ENCODE measurements at regions not wholly inside any gene's neighbourhood (a gene's known extent, or its start where the extent isn't known, plus 50 kb on each side); places are given as distances from the start of the nearest gene placed in this dataset.
"Not testable (repeated sequence)": the region's sequence is repeated elsewhere in the genome, so short reads cannot be mapped to it uniquely, and the experiment has no call there.

DNA sequence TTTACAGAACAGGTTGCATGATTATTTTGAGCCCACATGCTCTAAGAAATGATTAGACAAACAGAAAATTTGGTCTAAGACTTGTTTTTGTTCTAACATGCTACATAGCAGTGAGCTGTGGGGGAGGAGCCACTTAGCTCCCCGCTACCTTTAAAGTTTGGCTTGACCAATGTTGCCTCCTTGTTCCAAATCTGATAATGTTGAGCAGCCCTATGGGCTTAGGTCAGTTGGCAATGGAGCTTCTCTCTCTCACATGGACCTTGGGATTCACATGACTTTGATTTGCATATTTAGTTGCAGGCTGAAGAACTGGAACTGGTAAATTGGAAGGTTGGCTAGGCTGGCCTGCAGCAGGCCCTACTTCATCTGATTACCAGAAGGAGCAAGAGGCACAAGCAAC, 116.4 kb downstream of the EBLN2 start:
- no peak for DNase-seq (ENCODE audit: low spot score)

DNA sequence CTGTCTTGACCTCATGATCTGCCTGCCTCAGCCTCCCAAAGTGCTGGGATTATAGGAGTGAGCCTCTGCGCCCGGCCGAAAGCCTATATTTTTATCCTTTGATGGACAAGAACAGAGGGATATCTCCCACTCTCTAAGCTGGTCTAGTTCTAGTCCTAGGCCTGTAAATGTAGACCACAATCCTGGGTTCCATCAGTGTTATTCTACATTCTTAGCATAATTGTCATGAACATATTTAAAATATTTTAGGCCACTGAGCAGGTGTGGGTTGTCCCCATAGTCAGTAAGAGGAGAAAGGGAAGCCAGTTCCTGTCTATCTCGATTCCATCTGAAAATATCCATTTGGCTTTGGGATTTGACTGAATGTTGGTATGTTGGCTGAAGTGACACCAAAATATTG, 118.1 kb downstream of the EBLN2 start:
- DNase-seq (ENCODE audit: low spot score): no peak

DNA sequence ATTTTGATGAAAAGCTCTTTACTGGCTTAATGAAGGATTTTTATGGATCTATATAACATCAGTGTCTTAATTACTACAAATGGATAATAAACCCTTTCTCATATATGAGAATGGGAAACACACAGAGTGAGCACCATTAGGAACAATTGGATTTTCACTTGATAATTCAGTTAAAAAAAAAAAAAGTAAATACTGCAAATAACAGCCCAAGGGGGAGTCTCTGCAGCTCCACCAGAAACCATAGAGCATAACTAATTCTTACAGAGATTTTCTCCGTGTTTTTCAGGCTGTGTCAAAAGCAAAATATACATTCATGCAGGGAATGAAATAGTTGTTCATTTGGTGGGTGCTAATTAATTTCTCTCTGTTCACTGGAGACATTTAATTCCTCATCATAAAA, 125.3 kb downstream of the EBLN2 start:
- DNase-seq (ENCODE audit: low spot score): no peak

DNA sequence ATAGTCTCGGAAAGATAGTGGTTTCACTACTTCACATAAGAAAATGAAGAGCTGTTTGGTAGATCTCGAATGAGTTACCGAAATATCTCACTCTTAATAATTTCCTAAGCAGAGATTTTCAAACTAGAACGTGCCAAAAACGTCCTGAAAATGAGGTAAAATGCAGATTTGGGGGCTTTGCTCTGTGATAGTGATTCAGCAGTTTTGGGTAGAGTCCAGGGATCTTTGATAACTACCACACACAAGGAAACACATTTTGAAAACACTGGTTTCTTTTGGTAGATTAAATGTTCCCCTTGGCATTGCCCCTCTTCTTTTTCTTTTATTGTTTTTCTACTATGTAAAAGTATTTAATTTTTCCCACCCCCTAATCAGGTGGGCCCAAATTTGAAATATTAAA, 125.9 kb downstream of the EBLN2 start:
- DNase-seq (ENCODE audit: low spot score): no peak

DNA sequence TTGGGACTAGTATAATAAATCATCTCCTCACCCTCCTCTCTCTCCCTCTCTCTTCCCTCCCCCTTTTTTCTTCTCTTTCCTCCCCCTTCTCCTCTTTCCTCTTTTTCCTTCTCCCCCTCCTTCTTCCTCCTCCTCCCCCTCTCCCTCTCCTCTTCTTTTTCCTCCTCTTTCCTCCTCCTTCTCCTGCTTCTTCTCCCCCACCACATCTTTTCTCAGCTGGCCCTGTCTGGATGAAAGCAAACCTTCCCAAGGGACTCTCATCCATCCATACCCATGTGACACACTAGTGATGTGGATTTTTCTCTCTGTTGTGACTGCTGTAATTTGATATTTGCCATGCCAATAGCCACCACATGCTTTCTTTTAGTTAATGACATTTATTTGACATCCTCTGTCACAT, 127.2 kb downstream of the EBLN2 start:
- no peak for DNase-seq (ENCODE audit: low spot score)

DNA sequence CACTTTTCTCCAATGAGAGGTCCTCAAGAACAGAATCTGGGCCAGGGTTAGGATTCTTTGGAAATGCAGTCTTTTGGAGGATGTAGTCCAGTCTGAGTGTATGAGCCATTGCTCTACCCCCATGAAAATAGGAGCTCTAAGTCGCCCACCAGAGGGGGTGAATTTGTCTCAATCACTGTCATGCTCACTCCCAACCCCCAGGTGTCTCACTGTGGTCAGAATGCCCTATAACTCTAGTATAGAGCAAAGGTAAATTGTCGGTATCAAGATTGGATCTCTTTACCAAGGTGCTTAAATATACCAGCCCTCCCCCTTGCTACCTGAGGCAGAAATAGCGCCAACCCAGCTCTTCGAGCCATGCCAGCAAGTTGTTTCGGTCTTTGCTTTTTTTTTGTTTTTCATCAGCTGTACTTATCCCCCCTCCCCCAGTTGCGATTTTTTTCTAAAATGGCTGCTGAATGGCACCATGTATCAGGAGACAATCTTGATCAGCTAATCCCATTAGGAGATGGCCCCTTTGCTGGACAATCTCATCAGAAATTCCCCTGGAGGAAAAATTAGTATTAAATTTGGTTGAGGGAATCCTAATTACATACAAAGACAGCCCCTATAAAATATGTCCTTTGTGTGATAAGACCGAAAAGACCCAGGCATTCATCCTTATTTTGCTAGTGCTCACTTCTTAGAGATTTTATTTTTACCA, 130.7 kb downstream of the EBLN2 start:
- no peak for DNase-seq (ENCODE audit: low spot score)

DNA sequence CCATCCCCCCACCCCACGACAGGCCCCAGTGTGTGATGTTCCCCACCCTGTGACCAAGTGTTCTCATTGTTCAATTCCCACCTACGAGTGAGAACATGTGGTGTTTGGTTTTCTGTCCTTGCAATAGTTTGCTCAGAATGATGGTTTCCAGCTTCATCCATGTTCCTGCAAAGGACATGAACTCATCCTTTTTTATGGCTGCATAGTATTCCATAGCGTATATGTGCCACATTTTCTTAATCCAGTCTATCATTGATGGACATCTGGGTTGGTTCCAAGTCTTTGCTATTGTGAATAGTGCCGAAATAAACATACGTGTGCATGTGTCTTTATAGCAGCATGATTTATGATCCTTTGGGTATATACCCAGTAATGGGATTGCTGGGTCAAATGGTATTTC, 132.5 kb downstream of the EBLN2 start:
- not testable (repeated sequence) for DNase-seq (ENCODE audit: low spot score)

DNA sequence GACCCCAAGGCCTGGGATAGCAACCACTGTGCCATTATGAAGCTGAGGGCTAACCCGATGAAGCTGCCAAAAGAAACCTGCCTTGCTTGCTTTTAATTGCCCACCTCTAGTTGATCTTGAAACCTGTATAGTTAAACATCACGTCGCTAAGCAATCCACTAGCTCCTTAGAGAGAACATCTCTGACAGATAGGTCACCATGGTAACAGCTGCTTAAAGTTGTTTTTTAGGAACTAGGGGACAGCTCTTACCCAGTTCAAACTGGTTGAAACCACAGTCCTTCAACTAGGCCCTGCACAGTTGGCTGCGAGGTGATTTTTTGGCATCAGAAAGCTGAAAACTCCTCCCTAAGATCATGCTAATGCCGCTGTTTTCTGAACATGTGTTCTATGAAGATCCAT, 135.7 kb downstream of the EBLN2 start:
- no peak for DNase-seq (ENCODE audit: low spot score)

DNA sequence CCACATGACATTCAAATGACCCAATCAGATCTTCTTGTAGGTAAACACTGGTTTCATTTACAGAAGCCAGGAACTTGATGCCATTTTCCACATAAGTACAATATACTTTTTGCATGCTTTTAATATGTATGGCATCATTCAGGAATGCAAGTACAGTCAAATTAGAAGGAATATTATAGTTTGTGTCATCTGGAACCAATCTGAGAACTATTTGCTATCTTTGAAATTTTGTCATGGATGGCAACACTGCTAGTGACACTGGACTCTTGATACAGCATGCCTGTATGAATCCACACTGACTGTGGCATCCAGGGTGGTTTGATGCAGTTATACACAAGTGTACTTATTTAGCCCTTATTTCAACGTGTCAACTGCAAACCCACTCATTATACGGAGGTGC, 141.6 kb downstream of the EBLN2 start:
- no peak for DNase-seq (ENCODE audit: low spot score)

DNA sequence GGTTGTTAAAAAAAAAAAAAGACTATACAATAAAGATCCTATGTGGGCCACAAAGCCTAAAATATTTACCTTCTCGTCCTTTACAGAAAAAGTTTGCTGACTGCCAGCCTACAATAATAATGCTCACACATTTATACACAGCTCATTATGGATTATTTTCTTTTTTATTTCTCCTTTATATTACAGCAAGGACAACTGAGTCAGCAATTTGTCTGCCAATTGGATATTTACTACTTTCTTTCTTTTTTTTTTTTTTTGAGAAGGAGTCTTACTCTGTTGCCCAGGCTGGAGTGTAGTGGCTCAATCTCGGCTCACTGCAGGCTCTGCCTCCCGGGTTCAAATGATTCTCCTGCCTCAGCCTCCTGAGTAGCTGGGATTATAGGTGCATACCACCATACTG, 142.2 kb downstream of the EBLN2 start:
- no peak for DNase-seq (ENCODE audit: low spot score)

DNA sequence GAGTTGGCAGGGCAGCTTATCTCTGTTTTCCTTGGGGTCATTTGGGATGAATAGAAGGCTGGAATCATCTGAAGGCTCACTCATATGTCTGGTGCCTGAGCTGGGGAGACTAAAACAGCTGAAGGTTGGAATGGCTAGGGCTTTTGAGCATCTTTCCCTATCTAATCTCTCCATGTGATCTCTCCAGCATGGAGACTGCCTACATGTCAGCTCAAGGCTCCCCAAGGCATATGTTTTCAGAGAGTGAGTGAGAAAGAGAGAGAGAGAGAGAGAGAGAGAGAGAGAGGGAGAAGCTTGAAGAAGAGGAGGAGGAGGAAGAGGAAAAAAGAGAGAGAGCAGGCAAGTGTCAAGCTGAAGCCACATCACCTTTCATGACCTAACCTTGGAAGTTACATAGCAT, 143.4 kb downstream of the EBLN2 start:
- DNase-seq (ENCODE audit: low spot score): no peak

DNA sequence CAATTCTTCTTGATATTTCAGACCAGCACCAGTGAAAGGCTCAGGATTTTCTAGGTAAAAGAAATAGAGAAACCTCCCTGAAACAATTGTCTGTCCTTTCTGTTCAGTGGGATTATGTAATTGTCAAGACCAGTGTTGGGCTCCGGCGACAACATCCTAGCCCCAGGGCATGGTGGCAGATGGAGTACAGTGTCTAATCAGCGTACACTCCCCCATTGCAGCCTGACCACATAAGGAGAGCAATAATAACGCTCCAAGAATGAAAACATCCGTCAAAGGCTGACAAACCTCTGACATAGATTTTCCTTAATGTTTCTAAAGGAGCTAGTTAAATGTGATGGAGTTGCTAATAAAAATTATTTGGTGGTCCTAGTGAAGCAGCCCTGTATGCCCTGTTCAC, 144.6 kb downstream of the EBLN2 start:
- DNase-seq (ENCODE audit: low spot score): no peak

DNA sequence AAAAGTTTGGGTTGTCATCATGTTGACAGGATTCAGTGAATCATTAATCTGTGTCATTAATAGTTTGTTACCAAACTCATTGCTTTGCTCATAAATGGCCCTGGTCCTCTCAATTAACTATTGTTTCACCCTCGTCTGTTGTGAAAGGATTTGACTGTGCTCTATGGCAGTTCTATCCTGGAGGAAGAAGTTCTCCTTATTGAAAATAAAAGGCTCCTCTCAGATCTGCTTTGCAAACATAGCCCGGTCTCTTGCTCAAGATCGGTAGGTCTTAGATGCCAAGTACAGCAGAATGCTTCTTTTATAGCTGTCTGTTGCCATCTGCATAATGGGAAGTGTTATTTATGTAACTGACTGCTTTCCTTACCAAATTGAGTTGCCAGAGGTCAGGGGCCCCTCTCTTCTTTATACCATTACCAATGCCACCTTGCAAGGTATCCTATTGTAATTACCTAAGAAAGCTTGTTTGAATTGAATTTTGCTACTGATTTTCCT, 146.5 kb downstream of the EBLN2 start:
- no peak for DNase-seq (ENCODE audit: low spot score)

DNA sequence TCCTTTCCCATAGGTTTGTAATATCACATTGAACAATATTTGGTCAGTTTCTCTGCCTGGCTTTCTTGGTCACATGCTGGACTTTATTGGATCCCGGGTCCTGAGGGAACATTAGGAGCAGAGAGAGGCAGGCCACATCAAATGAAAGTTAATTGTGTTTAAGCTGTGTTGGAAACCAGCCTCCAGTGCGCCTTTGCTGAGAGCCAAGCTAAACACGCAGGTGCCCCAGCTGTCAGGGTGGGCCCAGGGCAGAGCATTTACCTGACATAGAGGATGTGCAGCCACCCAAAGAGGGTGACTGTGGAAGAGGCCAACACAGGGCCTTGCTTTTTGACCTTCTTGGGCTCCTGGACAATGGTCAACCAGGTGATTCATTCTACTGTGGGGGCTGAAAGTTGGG, 149.3 kb downstream of the EBLN2 start:
- no peak for DNase-seq (ENCODE audit: low spot score)

DNA sequence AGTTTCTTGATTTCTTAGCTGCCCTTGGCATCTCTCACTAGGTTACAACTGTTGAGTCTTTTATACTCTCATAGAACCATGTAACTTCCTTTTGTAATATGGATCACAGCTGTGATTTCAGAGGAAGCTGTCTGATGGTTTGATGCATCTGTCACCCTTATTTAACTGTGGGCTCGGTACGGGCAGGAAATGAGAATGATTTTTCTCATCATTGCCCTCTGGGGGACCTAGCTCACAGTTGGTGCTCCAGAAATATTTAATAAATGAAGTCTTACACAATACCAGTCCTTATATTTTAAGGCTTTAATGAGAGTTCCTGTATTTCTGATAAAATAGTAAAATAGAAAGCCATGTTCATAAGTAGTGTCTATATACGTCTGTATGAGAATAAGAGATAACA, 151.2 kb downstream of the EBLN2 start:
- no peak for DNase-seq (ENCODE audit: low spot score)

DNA sequence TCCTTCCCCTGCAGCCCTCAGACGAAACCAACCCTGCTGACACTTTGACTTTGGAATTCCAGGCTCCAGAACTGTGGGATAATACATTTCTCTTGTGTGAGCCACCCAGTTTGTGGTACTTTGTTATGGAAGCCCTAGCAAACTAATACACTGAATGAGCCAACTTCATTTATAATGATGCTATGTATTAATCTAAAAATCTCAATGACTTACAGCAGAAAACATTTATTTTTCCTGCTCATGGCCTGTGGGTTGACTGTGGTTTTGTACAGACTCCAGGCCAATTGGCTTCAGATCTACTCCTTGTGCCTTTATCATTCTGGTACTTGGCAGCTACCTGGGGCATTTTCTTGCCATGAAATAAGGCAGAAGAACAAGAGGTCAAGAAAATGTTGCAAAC, 152.4 kb downstream of the EBLN2 start:
- peak; percentile 67 for DNase-seq (ENCODE audit: low spot score)

DNA sequence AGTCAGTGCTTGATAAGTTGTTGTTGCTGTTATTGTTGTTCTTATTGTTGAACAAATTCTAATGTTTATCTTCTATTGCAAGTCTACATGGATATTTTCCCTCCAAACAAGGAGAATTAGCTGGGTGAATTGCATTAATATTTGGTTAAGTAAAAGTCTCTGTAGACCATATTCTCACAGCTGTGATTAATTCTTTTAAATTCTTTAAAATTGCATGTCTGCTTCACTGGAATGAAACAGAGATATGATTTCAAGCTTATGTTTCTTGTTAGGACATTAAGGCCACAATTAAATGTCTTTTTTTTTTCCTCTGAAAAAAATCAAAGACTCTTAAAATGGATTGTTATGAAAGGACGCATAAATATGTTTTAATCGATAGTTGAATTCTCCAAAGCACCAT, 153.4 kb downstream of the EBLN2 start:
- DNase-seq (ENCODE audit: low spot score): no peak

DNA sequence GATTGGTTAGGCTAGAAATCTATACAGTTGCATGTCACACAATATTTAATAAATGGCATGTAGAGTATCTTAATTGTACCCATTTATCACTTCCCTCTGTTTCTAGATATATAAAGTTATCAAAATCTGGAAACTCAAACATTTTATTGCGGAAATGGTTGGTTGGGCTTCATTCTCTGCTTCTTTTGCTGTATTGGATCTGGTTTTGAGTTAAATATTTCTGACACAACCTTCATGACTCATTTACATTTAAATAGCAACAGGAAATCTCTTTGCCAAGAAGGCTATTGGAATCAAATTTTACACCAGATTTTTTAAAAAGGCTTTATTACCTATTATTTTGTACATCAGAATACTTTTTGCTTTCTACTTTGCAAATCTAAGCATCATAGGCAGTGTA, 153.8 kb downstream of the EBLN2 start:
- peak; percentile 64 for DNase-seq (ENCODE audit: low spot score)

DNA sequence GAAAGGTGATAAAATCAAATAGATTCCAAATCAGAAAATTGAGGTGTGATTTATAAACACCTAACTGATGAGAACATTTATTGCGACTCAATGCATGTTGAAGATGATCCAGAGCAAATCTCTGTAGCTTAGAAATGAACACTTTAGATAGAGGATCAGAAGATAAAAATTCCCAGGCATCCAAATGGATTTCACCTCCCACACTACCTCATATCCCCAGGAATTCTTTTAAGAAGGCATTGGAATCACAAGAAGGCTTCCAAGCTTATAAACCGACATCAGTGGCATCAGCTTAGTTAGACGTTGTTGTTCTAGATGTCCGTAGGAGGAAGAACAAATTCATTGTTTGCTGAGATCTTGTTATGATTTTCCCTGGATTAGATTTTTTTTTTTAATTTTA, 154.4 kb downstream of the EBLN2 start:
- no peak for DNase-seq (ENCODE audit: low spot score)

DNA sequence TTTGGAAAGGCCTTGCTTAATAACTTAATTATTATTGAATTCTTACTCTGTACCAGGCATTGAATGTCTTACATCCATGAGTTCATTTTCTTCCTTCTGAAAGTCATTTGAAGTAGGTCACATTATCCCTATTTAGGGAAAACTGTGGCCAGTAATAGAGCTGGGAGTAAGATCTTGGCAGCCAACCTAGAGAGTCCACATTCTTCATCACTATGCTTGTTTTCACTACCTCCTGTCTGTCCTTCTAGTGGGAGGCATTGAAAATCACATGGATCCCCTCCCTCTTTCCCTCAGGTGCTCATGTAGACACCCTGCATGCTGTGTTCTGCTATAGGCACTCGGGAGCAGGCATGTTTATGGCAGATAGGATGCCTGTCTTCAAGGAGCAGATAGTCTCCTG, 154.9 kb downstream of the EBLN2 start:
- DNase-seq (ENCODE audit: low spot score): peak; percentile 22

DNA sequence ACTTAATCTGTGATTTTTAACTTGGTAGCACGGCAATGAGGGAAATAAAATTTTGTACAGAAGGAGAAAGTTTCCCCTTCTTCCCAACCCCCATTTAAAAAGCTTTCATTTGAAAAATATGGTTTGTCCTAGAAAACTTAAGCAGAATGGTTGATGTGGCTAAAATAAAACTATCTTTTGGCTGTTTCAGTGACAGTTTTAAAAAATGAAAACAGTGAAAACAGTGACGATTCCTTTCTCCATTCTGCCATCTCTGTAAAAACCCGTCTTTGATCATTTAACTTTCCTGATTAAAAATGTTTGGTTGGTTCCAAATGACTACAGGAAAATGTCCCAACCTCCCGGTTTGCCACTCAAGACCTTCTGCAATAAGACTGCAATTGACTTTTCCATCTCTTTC, 160.7 kb downstream of the EBLN2 start:
- DNase-seq (ENCODE audit: low spot score): no peak

DNA sequence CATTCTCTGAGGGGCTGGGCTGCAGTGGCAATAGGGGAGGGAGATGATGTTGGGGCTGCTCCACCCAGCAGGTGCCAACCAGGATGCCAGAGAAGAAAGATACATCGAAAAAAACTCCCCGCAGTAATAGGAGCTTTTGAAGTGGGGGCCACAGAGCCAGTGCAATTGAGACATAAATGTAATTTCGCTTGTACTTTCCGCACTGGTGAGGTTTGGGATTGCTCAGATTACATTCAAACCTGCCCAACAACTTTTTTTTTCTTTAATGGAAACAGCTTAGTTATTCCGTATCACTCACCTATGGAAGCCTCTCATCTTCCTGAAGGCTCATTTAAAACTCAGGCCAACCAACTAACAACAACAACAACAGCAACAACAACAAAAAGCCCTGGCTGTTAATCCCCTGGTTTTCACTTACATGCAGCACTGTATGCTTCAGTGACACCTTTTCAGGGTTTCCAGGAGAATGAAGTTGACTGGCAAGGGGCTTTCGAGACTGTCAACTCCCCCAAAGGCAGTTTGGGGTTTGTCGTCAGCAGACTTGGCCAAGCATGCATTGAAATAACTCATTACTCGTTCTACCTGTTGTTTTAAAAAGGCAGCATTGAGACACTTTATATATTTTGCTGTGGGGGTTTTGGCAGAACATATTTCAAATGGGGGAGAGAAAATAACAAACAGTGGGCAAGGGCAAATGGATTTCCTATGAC, 163.8 kb downstream of the EBLN2 start:
- no peak for DNase-seq (ENCODE audit: low spot score)

DNA sequence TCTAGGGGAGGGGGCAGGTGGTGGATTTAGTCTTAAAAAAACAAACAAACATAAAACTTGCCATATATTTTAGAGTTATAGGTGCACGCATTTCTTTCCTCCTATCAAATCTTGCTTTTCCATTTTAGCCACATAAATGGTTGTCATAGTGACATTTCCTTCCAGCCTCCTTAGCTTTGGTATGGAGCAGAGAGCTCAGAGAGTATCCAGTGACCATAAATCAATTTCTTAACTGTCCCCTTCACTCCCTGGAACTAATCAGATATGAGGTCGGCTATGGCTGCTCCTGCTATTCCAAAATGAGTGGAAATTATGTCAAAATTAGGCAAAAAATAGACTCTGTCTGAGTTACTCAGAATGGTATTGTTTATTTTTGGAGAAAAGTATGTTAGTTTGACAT, 164.5 kb downstream of the EBLN2 start:
- DNase-seq (ENCODE audit: low spot score): no peak

DNA sequence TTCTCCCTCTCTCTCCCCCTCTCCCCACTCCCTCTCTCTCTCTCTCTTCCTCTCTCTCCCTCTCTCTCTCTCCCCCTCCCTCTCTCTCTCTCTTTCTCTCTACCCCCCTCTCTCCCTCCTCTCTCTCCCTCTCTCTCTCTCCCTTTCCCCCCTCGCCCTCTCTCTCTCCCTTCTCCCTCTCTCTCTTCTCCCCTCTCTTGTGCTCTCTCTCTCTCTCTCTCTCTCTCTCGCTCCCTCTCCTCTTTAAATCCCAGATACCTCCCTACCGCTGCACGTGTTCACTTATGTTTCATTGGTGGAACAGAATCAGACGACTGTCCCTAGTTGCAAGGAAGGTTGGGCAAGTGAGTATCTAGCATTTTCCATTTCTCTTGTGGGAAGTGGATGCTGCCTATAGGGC, 166.5 kb downstream of the EBLN2 start:
- DNase-seq (ENCODE audit: low spot score): no peak

Data from AG08395 (cell line).